ENCODE measurements at regions not wholly inside any gene's neighbourhood (a gene's known extent, or its start where the extent isn't known, plus 50 kb on each side); places are given as distances from the start of the nearest gene placed in this dataset.

DNA sequence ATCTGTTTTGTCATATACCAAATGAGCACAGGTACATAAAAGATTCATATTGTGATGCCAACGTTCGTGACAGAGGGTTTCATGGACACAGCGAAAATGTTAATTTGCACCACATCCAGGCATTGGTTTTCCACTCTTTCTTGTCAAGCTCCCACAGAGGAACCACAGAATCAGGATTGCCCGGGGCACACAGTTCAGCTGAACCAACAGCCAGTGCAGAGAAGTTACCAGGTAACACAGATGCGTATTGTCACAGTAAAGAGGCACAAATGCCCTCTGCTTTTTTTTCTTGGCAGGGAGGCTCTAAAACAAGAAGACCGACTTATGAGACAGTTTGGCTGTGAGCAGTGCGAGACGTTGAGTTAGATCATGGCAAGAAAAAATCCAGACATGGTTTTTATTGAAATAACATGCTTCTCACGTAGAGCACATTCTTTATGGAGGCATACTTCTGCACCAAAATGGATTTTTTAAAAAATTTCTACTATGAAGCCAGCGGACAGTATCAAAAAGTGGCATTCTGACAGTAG, 331.1 kb upstream of the KIAA1217 start:
- TF ChIP-seq, protein P1, sequence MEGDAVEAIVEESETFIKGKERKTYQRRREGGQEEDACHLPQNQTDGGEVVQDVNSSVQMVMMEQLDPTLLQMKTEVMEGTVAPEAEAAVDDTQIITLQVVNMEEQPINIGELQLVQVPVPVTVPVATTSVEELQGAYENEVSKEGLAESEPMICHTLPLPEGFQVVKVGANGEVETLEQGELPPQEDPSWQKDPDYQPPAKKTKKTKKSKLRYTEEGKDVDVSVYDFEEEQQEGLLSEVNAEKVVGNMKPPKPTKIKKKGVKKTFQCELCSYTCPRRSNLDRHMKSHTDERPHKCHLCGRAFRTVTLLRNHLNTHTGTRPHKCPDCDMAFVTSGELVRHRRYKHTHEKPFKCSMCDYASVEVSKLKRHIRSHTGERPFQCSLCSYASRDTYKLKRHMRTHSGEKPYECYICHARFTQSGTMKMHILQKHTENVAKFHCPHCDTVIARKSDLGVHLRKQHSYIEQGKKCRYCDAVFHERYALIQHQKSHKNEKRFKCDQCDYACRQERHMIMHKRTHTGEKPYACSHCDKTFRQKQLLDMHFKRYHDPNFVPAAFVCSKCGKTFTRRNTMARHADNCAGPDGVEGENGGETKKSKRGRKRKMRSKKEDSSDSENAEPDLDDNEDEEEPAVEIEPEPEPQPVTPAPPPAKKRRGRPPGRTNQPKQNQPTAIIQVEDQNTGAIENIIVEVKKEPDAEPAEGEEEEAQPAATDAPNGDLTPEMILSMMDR (IDR thresholded peaks at IDR 0.05): no peak
- no peak for TF ChIP-seq POLR2A (IDR thresholded peaks at IDR 0.05)
